SU-DHL-6 (cell line): ENCODE measurements at regions not wholly inside any gene's neighbourhood (a gene's known extent, or its start where the extent isn't known, plus 50 kb on each side); places are given as distances from the start of the nearest gene placed in this dataset.

Experiments used
- CTCF ChIP-seq: fragments of 200-600 bp; sonication (generic); IDR thresholded peaks from one replicate; pipeline ENCODE4 v1.5.1; 2017; ENCODE audit warnings: antibody characterized with exemption, mild to moderate bottlenecking, low read length, moderate library complexity; ENCODE audit not compliant: insufficient read depth, poor library complexity, severe bottlenecking
- EZH2phosphoT487 ChIP-seq: fragments of 200-600 bp; sonication (generic), shearing (Covaris generic); conservative IDR thresholded peaks from 2 replicates; pipeline ENCODE4 v1.6.1; 2018; ENCODE audit warnings: mild to moderate bottlenecking, antibody characterized with exemption, low read length, moderate library complexity, mixed read lengths

GRCh38 chr19:28558783-28559182 lies 654.2 kb downstream of the UQCRFS1 start:
- TF ChIP-seq CTCF (no peak), EZH2phosphoT487 (no peak)
